ENCODE measurements at regions not wholly inside any gene's neighbourhood (a gene's known extent, or its start where the extent isn't known, plus 50 kb on each side); places are given as distances from the start of the nearest gene placed in this dataset.

- Histone ChIP-seq H3K36me3 (ENCODE audit: control insufficient read depth in 3 of 3, insufficient read depth in 2 of 3, low read depth in 1 of 3, low read length in 3 of 3) (no peaks in the 10 kb centered on the region), H3K27me3 (ENCODE audit: control insufficient read depth in 3 of 3, insufficient read depth in 3 of 3, low read length in 3 of 3) (peaks cover 0 to 2% (median 0%) of the 10 kb centered on the region in 3 donors), H3K4me1 (ENCODE audit: control insufficient read depth in 3 of 3, insufficient read depth in 2 of 3, low read depth in 1 of 3, low read length in 2 of 3) (no peaks in the 10 kb centered on the region), H3K27ac (ENCODE audit: low read depth in 1 of 3, low read length in 2 of 3) (no peak overlapping the region), H3K4me3 (ENCODE audit: low read depth in 1 of 3, low read length in 3 of 3) (no peak overlapping the region), H3K9me3 (ENCODE audit: control insufficient read depth in 2 of 2, insufficient read depth in 1 of 2, low read depth in 1 of 2, low read length in 1 of 2) (no peaks in the 10 kb centered on the region)
- FAIRE-seq (no peak), DNase-seq (peak in 1 of 2 donors; percentile 58)
- 67 to 80% (median 68%) methylated on average over 4 of the region's 4 CpGs for WGBS, 3 donors
Measured at GRCh38 chr6:156315146-156315545, 462.0 kb upstream of the ARID1B start.

- no peaks in the 10 kb centered on the region for H3K9me3 ChIP-seq (ENCODE audit: control insufficient read depth in 2 of 2, insufficient read depth in 1 of 2, low read depth in 1 of 2, low read length in 1 of 2)
- H3K36me3 ChIP-seq (ENCODE audit: control insufficient read depth in 3 of 3, insufficient read depth in 2 of 3, low read depth in 1 of 3, low read length in 3 of 3) = no peaks in the 10 kb centered on the region
- H3K27ac ChIP-seq (ENCODE audit: low read depth in 1 of 3, low read length in 2 of 3) = no peak overlapping the region
- no peak for FAIRE-seq
- no peak for DNase-seq
- WGBS, 3 donors = 91 to 96% (median 92%) methylated on average over 3 of the region's 3 CpGs
- no peak overlapping the region for H3K4me3 ChIP-seq (ENCODE audit: low read depth in 1 of 3, low read length in 3 of 3)
- no peaks in the 10 kb centered on the region for H3K4me1 ChIP-seq (ENCODE audit: control insufficient read depth in 3 of 3, insufficient read depth in 2 of 3, low read depth in 1 of 3, low read length in 2 of 3)
- H3K27me3 ChIP-seq (ENCODE audit: control insufficient read depth in 3 of 3, insufficient read depth in 3 of 3, low read length in 3 of 3) = no peaks in the 10 kb centered on the region
Measured at GRCh38 chr6:156313037-156313436, 464.1 kb upstream of the ARID1B start.

- FAIRE-seq (no peak), DNase-seq (no peak)
- H3K4me3 ChIP-seq (ENCODE audit: low read depth in 1 of 3, low read length in 3 of 3) = no peak overlapping the region
- no peaks in the 10 kb centered on the region for H3K27me3 ChIP-seq (ENCODE audit: control insufficient read depth in 3 of 3, insufficient read depth in 3 of 3, low read length in 3 of 3)
- H3K4me1 ChIP-seq (ENCODE audit: control insufficient read depth in 3 of 3, insufficient read depth in 2 of 3, low read depth in 1 of 3, low read length in 2 of 3) = no peaks in the 10 kb centered on the region
- no peak overlapping the region for H3K27ac ChIP-seq (ENCODE audit: low read depth in 1 of 3, low read length in 2 of 3)
- no peaks in the 10 kb centered on the region for H3K36me3 ChIP-seq (ENCODE audit: control insufficient read depth in 3 of 3, insufficient read depth in 2 of 3, low read depth in 1 of 3, low read length in 3 of 3)
- H3K9me3 ChIP-seq (ENCODE audit: control insufficient read depth in 2 of 2, insufficient read depth in 1 of 2, low read depth in 1 of 2, low read length in 1 of 2) = no peaks in the 10 kb centered on the region
Measured at GRCh38 chr6:156311291-156311690, 465.9 kb upstream of the ARID1B start.

GRCh38 chr6:156310701-156311100 lies 466.5 kb upstream of the ARID1B start:
- 56 to 71% (median 62%) methylated on average over 6 of the region's 6 CpGs for WGBS, 3 donors
- no peak for FAIRE-seq

GRCh38 chr6:156309017-156309416 lies 468.2 kb upstream of the ARID1B start:
- no peak overlapping the region for H3K27ac ChIP-seq (ENCODE audit: low read depth in 1 of 3, low read length in 2 of 3)
- DNase-seq (no peak), FAIRE-seq (no peak)
- no peaks in the 10 kb centered on the region for H3K36me3 ChIP-seq (ENCODE audit: control insufficient read depth in 3 of 3, insufficient read depth in 2 of 3, low read depth in 1 of 3, low read length in 3 of 3)
- 76 to 87% (median 80%) methylated on average over 7 of the region's 7 CpGs for WGBS, 3 donors
- no peaks in the 10 kb centered on the region for H3K27me3 ChIP-seq (ENCODE audit: control insufficient read depth in 3 of 3, insufficient read depth in 3 of 3, low read length in 3 of 3)
- no peak overlapping the region for H3K4me3 ChIP-seq (ENCODE audit: low read depth in 1 of 3, low read length in 3 of 3)
- H3K9me3 ChIP-seq (ENCODE audit: control insufficient read depth in 2 of 2, insufficient read depth in 1 of 2, low read depth in 1 of 2, low read length in 1 of 2) = no peaks in the 10 kb centered on the region
- no peaks in the 10 kb centered on the region for H3K4me1 ChIP-seq (ENCODE audit: control insufficient read depth in 3 of 3, insufficient read depth in 2 of 3, low read depth in 1 of 3, low read length in 2 of 3)

More at GRCh38 chr6:156310701-156311100, 466.5 kb upstream of the ARID1B start:
- H3K36me3 ChIP-seq (ENCODE audit: control insufficient read depth in 3 of 3, insufficient read depth in 2 of 3, low read depth in 1 of 3, low read length in 3 of 3) = no peaks in the 10 kb centered on the region
- H3K9me3 ChIP-seq (ENCODE audit: control insufficient read depth in 2 of 2, insufficient read depth in 1 of 2, low read depth in 1 of 2, low read length in 1 of 2) = no peaks in the 10 kb centered on the region
- no peak overlapping the region for H3K4me3 ChIP-seq (ENCODE audit: low read depth in 1 of 3, low read length in 3 of 3)
- no peak for DNase-seq
- no peaks in the 10 kb centered on the region for H3K27me3 ChIP-seq (ENCODE audit: control insufficient read depth in 3 of 3, insufficient read depth in 3 of 3, low read length in 3 of 3)
- no peak overlapping the region for H3K27ac ChIP-seq (ENCODE audit: low read depth in 1 of 3, low read length in 2 of 3)
- H3K4me1 ChIP-seq (ENCODE audit: control insufficient read depth in 3 of 3, insufficient read depth in 2 of 3, low read depth in 1 of 3, low read length in 2 of 3) = no peaks in the 10 kb centered on the region

GRCh38 chr6:156308604-156309003 lies 468.6 kb upstream of the ARID1B start:
- FAIRE-seq (no peak), DNase-seq (no peak)
- H3K36me3 ChIP-seq (ENCODE audit: control insufficient read depth in 3 of 3, insufficient read depth in 2 of 3, low read depth in 1 of 3, low read length in 3 of 3) = no peaks in the 10 kb centered on the region
- no peaks in the 10 kb centered on the region for H3K4me1 ChIP-seq (ENCODE audit: control insufficient read depth in 3 of 3, insufficient read depth in 2 of 3, low read depth in 1 of 3, low read length in 2 of 3)
- H3K27me3 ChIP-seq (ENCODE audit: control insufficient read depth in 3 of 3, insufficient read depth in 3 of 3, low read length in 3 of 3) = no peaks in the 10 kb centered on the region
- H3K4me3 ChIP-seq (ENCODE audit: low read depth in 1 of 3, low read length in 3 of 3) = no peak overlapping the region
- no peak overlapping the region for H3K27ac ChIP-seq (ENCODE audit: low read depth in 1 of 3, low read length in 2 of 3)
- no peaks in the 10 kb centered on the region for H3K9me3 ChIP-seq (ENCODE audit: control insufficient read depth in 2 of 2, insufficient read depth in 1 of 2, low read depth in 1 of 2, low read length in 1 of 2)
- 66 to 86% (median 72%) methylated on average over 3 of the region's 3 CpGs for WGBS, 3 donors

GRCh38 chr6:156306531-156306930 lies 470.6 kb upstream of the ARID1B start:
- DNase-seq (no peak), FAIRE-seq (no peak)
- Histone ChIP-seq H3K27me3 (ENCODE audit: control insufficient read depth in 3 of 3, insufficient read depth in 3 of 3, low read length in 3 of 3) (no peaks in the 10 kb centered on the region), H3K4me3 (ENCODE audit: low read depth in 1 of 3, low read length in 3 of 3) (no peak overlapping the region), H3K27ac (ENCODE audit: low read depth in 1 of 3, low read length in 2 of 3) (no peak overlapping the region), H3K4me1 (ENCODE audit: control insufficient read depth in 3 of 3, insufficient read depth in 2 of 3, low read depth in 1 of 3, low read length in 2 of 3) (no peaks in the 10 kb centered on the region), H3K9me3 (ENCODE audit: control insufficient read depth in 2 of 2, insufficient read depth in 1 of 2, low read depth in 1 of 2, low read length in 1 of 2) (no peaks in the 10 kb centered on the region), H3K36me3 (ENCODE audit: control insufficient read depth in 3 of 3, insufficient read depth in 2 of 3, low read depth in 1 of 3, low read length in 3 of 3) (no peaks in the 10 kb centered on the region)
- 89 to 96% (median 92%) methylated on average over 3 of the region's 3 CpGs for WGBS, 3 donors

- Histone ChIP-seq H3K4me1 (ENCODE audit: control insufficient read depth in 3 of 3, insufficient read depth in 2 of 3, low read depth in 1 of 3, low read length in 2 of 3) (no peaks in the 10 kb centered on the region), H3K4me3 (ENCODE audit: low read depth in 1 of 3, low read length in 3 of 3) (no peak overlapping the region), H3K36me3 (ENCODE audit: control insufficient read depth in 3 of 3, insufficient read depth in 2 of 3, low read depth in 1 of 3, low read length in 3 of 3) (no peaks in the 10 kb centered on the region), H3K27ac (ENCODE audit: low read depth in 1 of 3, low read length in 2 of 3) (no peak overlapping the region), H3K9me3 (ENCODE audit: control insufficient read depth in 2 of 2, insufficient read depth in 1 of 2, low read depth in 1 of 2, low read length in 1 of 2) (no peaks in the 10 kb centered on the region), H3K27me3 (ENCODE audit: control insufficient read depth in 3 of 3, insufficient read depth in 3 of 3, low read length in 3 of 3) (no peaks in the 10 kb centered on the region)
- 92 to 96% (median 93%) methylated on average over 1 of the region's 1 CpG for WGBS, 3 donors
- no peak for DNase-seq
- no peak for FAIRE-seq
Measured at GRCh38 chr6:156283091-156283490, 494.1 kb upstream of the ARID1B start.

- Histone ChIP-seq H3K27ac (ENCODE audit: low read depth in 1 of 3, low read length in 2 of 3) (no peak overlapping the region), H3K36me3 (ENCODE audit: control insufficient read depth in 3 of 3, insufficient read depth in 2 of 3, low read depth in 1 of 3, low read length in 3 of 3) (no peaks in the 10 kb centered on the region), H3K4me1 (ENCODE audit: control insufficient read depth in 3 of 3, insufficient read depth in 2 of 3, low read depth in 1 of 3, low read length in 2 of 3) (no peaks in the 10 kb centered on the region), H3K9me3 (ENCODE audit: control insufficient read depth in 2 of 2, insufficient read depth in 1 of 2, low read depth in 1 of 2, low read length in 1 of 2) (no peaks in the 10 kb centered on the region), H3K27me3 (ENCODE audit: control insufficient read depth in 3 of 3, insufficient read depth in 3 of 3, low read length in 3 of 3) (no peaks in the 10 kb centered on the region), H3K4me3 (ENCODE audit: low read depth in 1 of 3, low read length in 3 of 3) (no peak overlapping the region)
- no peak for FAIRE-seq
- DNase-seq = no peak
- 74 to 81% (median 80%) methylated on average over 1 of the region's 1 CpG for WGBS, 3 donors
Measured at GRCh38 chr6:156282087-156282486, 495.1 kb upstream of the ARID1B start.
